ENCODE measurements at regions not wholly inside any gene's neighbourhood (a gene's known extent, or its start where the extent isn't known, plus 50 kb on each side); places are given as distances from the start of the nearest gene placed in this dataset.

GRCh38 chr12:24479131-24479530 lies 469.8 kb downstream of the BCAT1 start:
- DNase-seq = no peak

- no peak for DNase-seq
Observed at GRCh38 chr12:24478254-24478653, 470.6 kb downstream of the BCAT1 start.

GRCh38 chr12:24476310-24476709 lies 472.6 kb downstream of the BCAT1 start:
- no peak for DNase-seq

GRCh38 chr12:24475337-24475736 lies 473.6 kb downstream of the BCAT1 start:
- no peak for DNase-seq

- no peak for DNase-seq
Observed at GRCh38 chr12:24473097-24473496, 475.8 kb downstream of the BCAT1 start.

- no peak for DNase-seq
Observed at GRCh38 chr12:24470050-24470449, 478.9 kb downstream of the BCAT1 start.

- DNase-seq = no peak
Observed at GRCh38 chr12:24469089-24469488, 479.8 kb downstream of the BCAT1 start.

- DNase-seq = no peak
Observed at GRCh38 chr12:24467226-24467625, 481.7 kb downstream of the BCAT1 start.

- no peak for DNase-seq
Observed at GRCh38 chr12:24463375-24463774, 485.5 kb downstream of the BCAT1 start.

GRCh38 chr12:24462946-24463345 lies 486.0 kb downstream of the BCAT1 start:
- DNase-seq = no peak

GRCh38 chr12:24460506-24460905 lies 488.4 kb downstream of the BCAT1 start:
- no peak for DNase-seq

GRCh38 chr12:24460099-24460498 lies 488.8 kb downstream of the BCAT1 start:
- DNase-seq = no peak

- DNase-seq = no peak
Observed at GRCh38 chr12:24455811-24456210, 493.1 kb downstream of the BCAT1 start.

- no peak for DNase-seq
Observed at GRCh38 chr12:24447678-24448077, 498.2 kb upstream of the SOX5 start.

- no peak for DNase-seq
Observed at GRCh38 chr12:24446287-24446686, 496.8 kb upstream of the SOX5 start.

- no peak for DNase-seq
Observed at GRCh38 chr12:24444634-24445033, 495.2 kb upstream of the SOX5 start.

- DNase-seq = no peak
Observed at GRCh38 chr12:24441458-24441857, 492.0 kb upstream of the SOX5 start.

- no peak for DNase-seq
Observed at GRCh38 chr12:24436667-24437066, 487.2 kb upstream of the SOX5 start.

- DNase-seq = no peak
Observed at GRCh38 chr12:24431872-24432271, 482.4 kb upstream of the SOX5 start.

- DNase-seq = no peak
Observed at GRCh38 chr12:24427776-24428175, 478.3 kb upstream of the SOX5 start.

- no peak for DNase-seq
Observed at GRCh38 chr12:24425601-24425970, 476.1 kb upstream of the SOX5 start.

- DNase-seq = no peak
Observed at GRCh38 chr12:24424889-24425600, 475.6 kb upstream of the SOX5 start.

- no peak for DNase-seq
Observed at GRCh38 chr12:24424376-24424775, 474.9 kb upstream of the SOX5 start.

- no peak for DNase-seq
Observed at GRCh38 chr12:24423611-24424010, 474.1 kb upstream of the SOX5 start.
